Putamen (tissue), 1 donor: ENCODE measurements at regions not wholly inside any gene's neighbourhood (a gene's known extent, or its start where the extent isn't known, plus 50 kb on each side); places are given as distances from the start of the nearest gene placed in this dataset.
A peak's percentile ranks its signal among the peaks of the same experiment; 100 is the strongest.
"Not testable (repeated sequence)": the region's sequence is repeated elsewhere in the genome, so short reads cannot be mapped to it uniquely, and the experiment has no call there.

Experiments used
- DNase-seq: peaks from one replicate; pipeline ENCODE4 v3.0.0-alpha.2; 2016; ENCODE audit warnings: low spot score

DNA sequence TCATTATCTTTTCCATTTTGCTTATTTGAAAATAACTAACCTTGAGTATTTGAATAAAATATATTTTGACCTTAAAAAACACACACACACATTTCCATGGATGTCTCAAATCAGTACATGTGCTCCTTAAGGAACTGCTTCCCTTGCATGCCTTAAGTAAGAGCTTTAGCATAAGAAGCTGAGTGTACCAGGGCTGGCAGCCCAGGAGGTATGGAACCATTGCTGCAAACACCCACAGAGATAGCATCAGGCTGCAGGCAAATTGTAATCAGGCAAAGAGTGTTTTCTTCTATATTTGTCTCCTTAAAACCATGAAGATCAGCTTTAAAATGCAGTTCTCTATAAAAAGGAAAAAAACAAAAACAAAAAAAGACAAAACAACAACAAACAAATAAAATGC, 160.6 kb downstream of the PLK2 start:
- DNase-seq, result no peak

DNA sequence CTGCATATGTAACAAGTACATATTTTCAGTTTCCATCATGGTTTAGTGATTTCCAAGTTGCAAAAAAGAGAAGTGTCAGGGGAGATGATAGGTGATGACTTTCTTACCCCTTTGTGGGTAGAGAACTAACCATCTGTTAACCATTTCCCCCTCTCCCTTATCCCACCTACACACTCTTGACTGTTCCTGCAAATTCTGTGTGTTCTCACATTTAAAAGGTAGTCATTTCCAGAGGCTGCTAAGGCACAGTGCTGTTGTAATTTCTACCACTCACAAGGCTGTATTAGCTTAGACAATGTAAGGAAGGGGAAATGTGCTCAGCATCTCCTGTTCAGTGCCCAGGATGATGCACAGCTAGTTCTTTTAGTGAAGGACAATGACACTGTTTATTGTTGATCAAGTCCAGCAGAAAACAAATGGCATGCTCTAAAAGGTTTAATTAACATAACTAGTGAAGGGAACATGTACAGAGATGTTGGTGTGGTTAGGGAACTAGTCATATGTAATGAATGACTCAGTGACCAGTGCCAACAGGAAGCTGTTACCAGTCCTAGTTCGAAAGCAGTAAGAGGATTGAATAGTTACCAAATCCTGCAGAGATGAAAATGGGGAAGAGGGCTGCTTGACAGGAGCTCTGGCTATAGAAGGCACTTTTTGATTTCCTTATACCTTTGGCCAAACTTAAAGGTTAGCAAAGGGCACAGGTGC, 165.1 kb downstream of the PLK2 start:
- peak; percentile 11 for DNase-seq

DNA sequence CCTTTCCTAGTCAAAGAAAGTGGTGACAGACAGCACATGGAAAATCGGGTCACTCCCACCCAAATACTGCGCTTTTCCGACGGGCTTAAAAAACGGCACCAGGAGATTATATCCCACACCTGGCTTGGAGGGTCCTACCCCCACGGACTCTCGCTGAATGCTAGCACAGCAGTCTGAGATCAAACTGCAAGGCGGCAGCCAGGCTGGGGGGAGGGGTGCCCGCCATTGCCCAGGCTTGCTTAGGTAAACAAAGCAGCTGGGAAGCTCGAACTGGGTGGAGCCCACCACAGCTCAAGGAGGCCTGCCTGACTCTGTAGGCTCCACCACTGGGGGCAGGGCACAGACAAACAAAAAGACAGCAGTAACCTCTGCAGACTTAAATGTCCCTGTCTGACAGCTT, 171.6 kb downstream of the PLK2 start:
- DNase-seq, result not testable (repeated sequence)

GRCh38 chr5:58286741-58287140, 173.1 kb downstream of the PLK2 start:
- DNase-seq, result no peak

GRCh38 chr5:58285900-58286299, 174.0 kb downstream of the PLK2 start:
- no peak for DNase-seq

- DNase-seq, result no peak
These were observed 175.0 kb downstream of the PLK2 start for GRCh38 chr5:58284886-58285285.

- DNase-seq, result no peak
These were observed 178.7 kb downstream of the PLK2 start for GRCh38 chr5:58281189-58281588.

DNA sequence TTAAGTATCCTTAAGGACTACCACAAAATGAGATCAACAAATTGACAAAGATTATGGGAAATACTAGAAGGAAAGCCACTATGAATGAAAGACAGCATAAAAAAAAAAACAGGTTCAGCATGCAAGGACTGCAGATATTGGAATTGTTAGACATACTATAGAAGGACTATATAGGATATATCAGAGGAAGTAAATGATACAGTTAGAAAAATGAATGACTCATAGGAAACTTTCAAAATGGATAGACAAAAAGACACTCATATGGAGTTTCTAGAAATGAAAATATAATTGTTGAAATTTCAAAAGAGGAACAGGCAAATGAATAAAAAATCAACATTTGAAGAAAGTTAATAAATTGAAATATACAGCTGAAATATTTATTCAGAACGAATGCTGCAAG, 180.6 kb downstream of the PLK2 start:
- DNase-seq, result no peak

- DNase-seq, result no peak
These were observed 183.5 kb downstream of the PLK2 start for GRCh38 chr5:58276431-58276830.

- no peak for DNase-seq
These were observed 184.4 kb downstream of the PLK2 start for GRCh38 chr5:58275516-58275915.

GRCh38 chr5:58274191-58274590, 185.7 kb downstream of the PLK2 start:
- no peak for DNase-seq

DNA sequence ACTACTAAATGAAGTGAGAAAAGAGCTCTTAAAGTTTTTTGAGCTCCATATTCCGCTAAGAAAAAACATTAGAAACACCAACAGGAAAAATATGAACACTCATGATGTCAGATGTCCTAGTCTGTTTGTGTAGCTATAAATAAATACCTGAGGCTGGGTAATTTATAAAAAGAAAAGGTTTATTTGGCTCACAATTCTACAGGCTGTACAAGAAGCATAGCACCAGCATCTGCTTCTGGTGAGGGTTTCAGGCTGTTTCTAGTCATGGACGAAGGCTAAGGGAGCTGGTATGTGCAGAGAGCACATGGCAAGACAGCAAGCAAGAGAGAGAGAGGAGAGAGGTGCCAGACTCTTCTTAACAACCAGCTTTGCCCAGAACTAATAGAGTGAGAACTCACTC, 186.2 kb downstream of the PLK2 start:
- no peak for DNase-seq

DNA sequence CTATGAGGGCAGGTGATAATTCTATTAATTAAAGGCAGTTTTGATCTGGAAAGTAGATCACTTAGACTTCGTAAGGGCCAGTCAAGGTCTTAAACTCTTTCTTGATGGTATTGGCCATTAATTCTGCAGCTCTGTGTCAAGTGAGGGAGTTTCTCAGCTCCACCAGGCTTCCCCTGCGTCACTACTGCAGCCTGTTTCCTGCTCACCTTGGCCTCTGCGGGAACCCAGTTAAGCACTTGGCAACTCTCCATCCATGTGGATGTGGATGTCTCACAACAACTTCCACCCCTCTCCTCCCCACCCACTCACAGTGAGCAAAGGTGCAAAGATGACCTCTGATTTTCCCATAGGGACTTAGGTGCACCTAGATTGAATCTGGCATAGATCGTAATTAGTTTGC, 191.6 kb downstream of the PLK2 start:
- DNase-seq, result no peak

GRCh38 chr5:58266402-58266801, 193.5 kb downstream of the PLK2 start:
- DNase-seq, result no peak

GRCh38 chr5:58265246-58265930, 194.5 kb downstream of the PLK2 start:
- DNase-seq, result no peak

GRCh38 chr5:58264276-58264675, 195.6 kb downstream of the PLK2 start:
- DNase-seq, result no peak

DNA sequence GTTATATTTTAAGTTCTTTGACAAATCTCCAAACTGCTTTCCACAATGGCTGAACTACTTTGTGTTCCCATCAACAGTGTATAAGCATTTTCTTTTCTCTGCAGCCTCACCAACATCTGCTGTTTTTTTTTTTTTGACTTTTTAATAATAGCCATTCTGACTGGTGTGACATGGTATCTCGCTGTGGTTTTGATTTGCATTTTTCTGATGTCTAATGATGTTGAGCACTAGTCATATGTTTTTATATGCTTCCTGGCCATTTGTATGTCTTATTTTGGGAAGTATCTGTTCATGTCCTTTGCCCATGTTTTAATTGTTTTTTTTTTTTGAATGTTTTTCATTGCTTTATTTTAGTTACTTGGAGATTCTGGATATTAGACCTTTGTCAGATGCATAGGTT, 196.6 kb downstream of the PLK2 start:
- no peak for DNase-seq

GRCh38 chr5:58262226-58262625, 197.7 kb downstream of the PLK2 start:
- no peak for DNase-seq

DNA sequence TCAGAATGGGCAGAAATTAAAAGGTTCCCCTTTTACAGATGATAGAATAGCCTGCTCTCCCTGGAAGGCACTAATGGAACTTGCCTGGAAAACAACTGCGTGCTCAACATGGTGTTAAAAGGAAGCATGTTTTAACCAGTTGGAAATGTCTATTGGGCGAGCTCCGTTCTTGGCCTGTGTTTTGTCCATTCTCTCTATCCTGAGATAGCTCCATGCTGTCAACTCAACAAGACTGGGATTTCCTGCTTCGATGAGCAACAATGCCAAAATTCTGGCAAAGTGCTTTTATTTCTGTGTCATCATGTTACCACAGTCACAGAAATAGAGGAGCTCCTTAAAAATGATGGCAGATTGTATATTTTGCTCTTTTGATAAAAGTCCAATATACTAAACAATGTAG, 198.3 kb downstream of the PLK2 start:
- no peak for DNase-seq

DNA sequence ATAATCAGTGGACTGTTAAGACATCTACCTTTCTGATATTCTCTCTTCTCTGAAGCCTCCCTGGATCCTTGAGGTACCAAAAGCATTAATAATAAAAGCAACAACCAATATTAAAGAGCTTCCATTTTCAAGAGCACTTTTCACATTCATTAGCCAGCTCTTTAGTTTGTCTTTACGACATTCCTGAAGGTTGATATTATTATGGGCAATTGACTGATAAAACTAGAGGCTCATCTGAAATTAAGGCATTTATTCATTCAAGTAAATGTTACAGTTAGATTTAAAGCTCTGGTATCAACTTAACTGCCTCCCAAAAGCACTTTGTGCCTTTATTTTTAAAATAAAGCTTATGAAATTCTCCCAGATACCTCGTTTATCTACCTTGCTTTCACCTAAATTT, 199.6 kb downstream of the PLK2 start:
- no peak for DNase-seq

- no peak for DNase-seq
These were observed 200.2 kb downstream of the PLK2 start for GRCh38 chr5:58259685-58260152.

- no peak for DNase-seq
These were observed 200.8 kb downstream of the PLK2 start for GRCh38 chr5:58258984-58259684.

DNA sequence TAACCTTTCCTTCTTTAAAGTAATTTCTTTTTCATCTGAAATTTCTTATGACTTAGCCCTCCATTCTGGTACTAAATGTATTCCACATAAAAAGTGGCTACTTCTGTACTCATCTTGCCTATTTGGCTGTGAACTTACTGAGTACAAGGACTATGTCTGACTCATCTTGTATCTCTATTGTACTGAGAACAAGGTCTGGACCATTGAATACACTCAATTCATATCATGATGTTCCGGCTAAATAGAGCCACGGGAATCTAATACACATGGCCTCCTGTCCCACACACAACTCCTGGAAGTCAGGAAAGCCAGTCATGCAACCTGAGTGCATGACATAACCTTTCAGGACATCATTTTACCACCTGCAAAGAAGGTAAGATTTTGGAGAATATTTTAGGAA, 203.9 kb downstream of the PLK2 start:
- no peak for DNase-seq
